Spleen (tissue), 11 donors: ENCODE measurements at regions not wholly inside any gene's neighbourhood (a gene's known extent, or its start where the extent isn't known, plus 50 kb on each side); places are given as distances from the start of the nearest gene placed in this dataset.

Source experiments
- DNase-seq: peaks from one replicate; pipeline ENCODE4 v3.0.0-alpha.2; 2020
- H3K27ac ChIP-seq, 8 donors: fragments of 200-600 bp; sonication (generic) in 7 of 8; 1 replicate in 4 of 8; 2 replicates in 4 of 8; pipeline versions ENCODE4 v1.5.0 to v1.8.0; 2016 to 2021; ENCODE audit warnings: inconsistent platforms in 4 of 8, mild to moderate bottlenecking in 4 of 8, moderate library complexity in 1 of 8
- H3K27me3 ChIP-seq, 7 donors: fragments of 200-600 bp; sonication (generic) in 6 of 7; replicated peaks in 1 of 7; 1 replicate in 4 of 7; 2 replicates in 3 of 7; pipeline versions ENCODE4 v1.5.0 to v1.8.0; 2016 to 2021; ENCODE audit warnings: inconsistent platforms in 3 of 7, mild to moderate bottlenecking in 1 of 7
- H3K36me3 ChIP-seq, 6 donors: fragments of 200-600 bp; sonication (generic) in 5 of 6; 1 replicate in 4 of 6; 2 replicates in 2 of 6; pipeline versions ENCODE4 v1.5.0 to v1.8.0; 2016 to 2021; ENCODE audit warnings: inconsistent platforms in 2 of 6
- H3K4me1 ChIP-seq, 6 donors: fragments of 200-600 bp; sonication (generic) in 5 of 6; 1 replicate in 3 of 6; 2 replicates in 3 of 6; pipeline versions ENCODE4 v1.5.0 to v1.8.0; 2016 to 2021; ENCODE audit warnings: inconsistent platforms in 3 of 6
- H3K4me3 ChIP-seq, 8 donors: fragments of 200-600 bp; sonication (generic) in 7 of 8; 1 replicate in 4 of 8; 2 replicates in 4 of 8; pipeline versions ENCODE4 v1.5.0 to v1.8.0; 2016 to 2021; ENCODE audit warnings: inconsistent platforms in 4 of 8, mild to moderate bottlenecking in 4 of 8, moderate library complexity in 2 of 8
- H3K9me3 ChIP-seq, 8 donors: fragments of 200-600 bp; sonication (generic) in 7 of 8; 1 replicate in 4 of 8; 2 replicates in 4 of 8; pipeline versions ENCODE4 v1.5.0 to v1.8.0; 2016 to 2021; ENCODE audit warnings: inconsistent platforms in 4 of 8
- CTCF ChIP-seq, 11 experiments: fragments of 200-600 bp in 7 of 11; fragments of 450-650 bp in 4 of 11; sonication (generic) in 4 of 11; IDR thresholded peaks in 8 of 11; conservative IDR thresholded peaks in 3 of 11; 1 replicate in 7 of 11; 2 replicates in 4 of 11; pipeline versions ENCODE4 v1.4.0 to v1.8.0; 2016 to 2021; ENCODE audit warnings: antibody characterized with exemption in 11 of 11, inconsistent platforms in 4 of 11, mild to moderate bottlenecking in 1 of 11
- POLR2A ChIP-seq, 3 donors: fragments of 450-650 bp; IDR thresholded peaks; one replicate each; pipeline ENCODE4 v1.5.1; 2017; ENCODE audit warnings: antibody characterized with exemption in 3 of 3, mild to moderate bottlenecking in 1 of 3
- POLR2AphosphoS5 ChIP-seq, 3 donors: sonication (generic); formaldehyde crosslinking; IDR thresholded peaks; one replicate each; pipeline ENCODE4 v1.5.1; 2017; ENCODE audit warnings: antibody characterized with exemption in 3 of 3
- WGBS, 5 donors: extraction: QIAGEN DNeasy Blood & Tissue Kit in 3 of 5; methylation state at CpG; one replicate each; pipeline versions ENCODE4 v1.1.5 to v1.1.7; 2013 to 2018; 5-methylcytosine and 5-hydroxymethylcytosine counted together
- intact Hi-C: fragments of 100-400 bp; cut with DNase I; formaldehyde crosslinking; loops from one replicate; pipeline ENCODE4 v1.15.0; 2023; ENCODE audit warnings: low total_unique reads
- donor health status: healthy with polysubstance abuse.
- donor health status: DM: no; HTN: no; CAD: no; lungs with moderate emphysema.
- donor health status: DM: no; HTN: no; CAD: no.
- donor health status: Bipolar disorder and iron deficiency.
- donor health status: healthy.
- donor health status: DM: no; HTN: no; CAD: no.
- donor health status: DM: yes; HTN: yes; CAD: no.

DNA sequence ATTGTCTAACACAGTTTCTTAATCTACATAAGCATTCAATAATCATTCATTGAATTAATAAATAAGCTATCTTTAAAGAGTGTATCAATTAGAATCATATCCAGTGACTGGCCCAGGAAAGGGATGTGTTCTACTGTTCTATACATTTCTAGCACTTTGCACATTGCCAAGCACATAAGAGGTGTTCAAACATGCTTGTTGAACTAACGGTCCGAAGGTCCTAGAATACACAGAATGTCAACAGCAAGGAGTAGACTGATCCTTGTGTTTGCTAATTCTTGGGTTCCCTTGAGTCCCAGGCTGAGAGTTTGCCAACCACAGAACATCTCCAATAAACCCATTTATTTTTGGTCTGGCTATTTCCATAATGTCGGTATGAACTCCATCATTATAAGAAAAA is 331.7 kb upstream of the DCC start:
- Histone ChIP-seq H3K4me3 (no peak overlapping the region), H3K4me1 (no peaks in the 10 kb centered on the region), H3K27ac (no peak overlapping the region), H3K9me3 (no peaks in the 10 kb centered on the region), H3K27me3 (no peaks in the 10 kb centered on the region), H3K36me3 (no peaks in the 10 kb centered on the region)
- DNase-seq: no peak
- intact Hi-C loops: no loop called here
- WGBS, 5 donors: 58 to 63% (median 60%) methylated on average over 3 of the region's 3 CpGs
- TF ChIP-seq POLR2AphosphoS5 (IDR thresholded peaks at IDR 0.05): no peak
- no peak for TF ChIP-seq POLR2A (IDR thresholded peaks at IDR 0.05)
- no peak for TF ChIP-seq CTCF (IDR thresholded peaks at IDR 0.05 in 8 of 11, conservative IDR thresholded peaks at IDR 0.05 in 3 of 11)

GRCh38 chr18:52008736-52009135 is 331.3 kb upstream of the DCC start:
- DNase-seq: no peak
- Histone ChIP-seq H3K4me1 (no peaks in the 10 kb centered on the region), H3K27ac (no peak overlapping the region), H3K36me3 (no peaks in the 10 kb centered on the region), H3K4me3 (no peak overlapping the region), H3K27me3 (no peaks in the 10 kb centered on the region), H3K9me3 (no peaks in the 10 kb centered on the region)
- 90 to 100% (median 91%) methylated on average over 2 of the region's 2 CpGs for WGBS, 5 donors
- TF ChIP-seq POLR2AphosphoS5 (IDR thresholded peaks at IDR 0.05) (no peak), POLR2A (IDR thresholded peaks at IDR 0.05) (no peak), CTCF (IDR thresholded peaks at IDR 0.05 in 8 of 11, conservative IDR thresholded peaks at IDR 0.05 in 3 of 11) (no peak)
- intact Hi-C loops: no loop called here

DNA sequence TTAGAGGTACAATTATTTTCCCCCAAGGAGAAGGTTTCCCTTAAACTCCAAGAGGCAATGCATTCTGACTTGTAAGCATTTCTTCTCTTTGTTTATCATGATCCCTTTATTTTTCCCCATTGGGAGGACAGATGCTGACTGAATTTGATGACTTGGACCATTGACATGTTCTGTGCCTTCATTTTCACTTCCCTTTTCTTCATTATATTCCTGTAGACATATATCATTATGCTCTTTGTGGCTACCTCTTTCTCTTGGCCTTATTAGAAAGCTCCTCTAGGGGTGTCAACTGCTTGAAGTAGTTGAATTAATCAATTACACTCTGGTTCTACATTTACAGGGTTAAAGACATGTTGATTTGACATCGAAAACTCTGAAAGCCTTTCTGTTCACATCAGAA is 330.0 kb upstream of the DCC start:
- Histone ChIP-seq H3K27me3 (no peaks in the 10 kb centered on the region), H3K9me3 (no peaks in the 10 kb centered on the region), H3K27ac (no peak overlapping the region), H3K4me3 (no peak overlapping the region), H3K36me3 (no peaks in the 10 kb centered on the region), H3K4me1 (no peaks in the 10 kb centered on the region)
- DNase-seq: no peak
- intact Hi-C loops: no loop called here
- TF ChIP-seq CTCF (IDR thresholded peaks at IDR 0.05 in 8 of 11, conservative IDR thresholded peaks at IDR 0.05 in 3 of 11) (no peak), POLR2A (IDR thresholded peaks at IDR 0.05) (no peak), POLR2AphosphoS5 (IDR thresholded peaks at IDR 0.05) (no peak)
- WGBS, 5 donors: 72 to 89% (median 85%) methylated on average over 1 of the region's 1 CpG

DNA sequence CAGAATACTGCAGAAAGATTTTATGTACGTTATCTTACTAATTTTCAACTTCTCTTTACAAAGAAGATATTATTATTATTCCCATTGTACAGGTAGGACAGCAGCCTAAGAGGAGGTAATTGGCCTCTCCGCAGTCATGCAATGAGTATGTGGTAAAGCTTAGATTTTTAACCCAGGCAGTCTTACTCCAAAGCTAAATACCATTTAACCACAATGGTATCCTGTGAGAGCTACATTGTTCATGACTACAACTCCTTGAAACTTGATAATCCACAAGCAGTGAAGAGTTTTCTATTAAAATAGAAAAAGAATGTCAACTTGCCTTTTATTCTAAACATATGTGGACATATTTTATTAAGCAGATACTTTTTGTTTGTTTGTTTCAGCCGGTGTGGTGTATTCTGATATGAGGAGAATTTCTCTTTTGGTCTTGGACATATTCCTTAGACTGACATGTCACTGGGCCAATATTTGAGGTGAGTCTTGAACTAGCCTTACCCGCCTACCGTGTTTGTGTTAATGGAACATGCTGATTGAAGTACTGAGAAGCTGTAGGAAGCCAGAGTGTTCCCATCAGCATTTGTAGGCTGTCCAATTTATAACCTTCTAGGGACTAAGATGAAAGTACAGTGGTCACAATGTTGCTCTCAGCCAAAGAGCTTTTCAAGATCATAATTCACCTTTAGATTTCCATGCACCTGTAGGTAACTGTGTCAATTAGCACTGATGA is 293.9 kb upstream of the DCC start:
- TF ChIP-seq CTCF (IDR thresholded peaks at IDR 0.05 in 8 of 11, conservative IDR thresholded peaks at IDR 0.05 in 3 of 11) (no peak), POLR2A (IDR thresholded peaks at IDR 0.05) (no peak), POLR2AphosphoS5 (IDR thresholded peaks at IDR 0.05) (no peak)
- DNase-seq: no peak

More for the DNA sequence above, 293.9 kb upstream of the DCC start:
- Histone ChIP-seq H3K4me3 (no peak overlapping the region), H3K27ac (no peak overlapping the region), H3K9me3 (no peaks in the 10 kb centered on the region), H3K4me1 (no peaks in the 10 kb centered on the region), H3K27me3 (no peaks in the 10 kb centered on the region), H3K36me3 (no peaks in the 10 kb centered on the region)
- 76 to 86% (median 78%) methylated on average over 5 of the region's 5 CpGs for WGBS, 5 donors
- intact Hi-C loops: no loop called here
